Mucosa of descending colon (tissue), 3 donors: ENCODE measurements at regions not wholly inside any gene's neighbourhood (a gene's known extent, or its start where the extent isn't known, plus 50 kb on each side); places are given as distances from the start of the nearest gene placed in this dataset.

Source experiments
- ATAC-seq: fragments of 200-7000 bp; cut with Tn5 transposase; one replicate; pipeline ENCODE4 v1.9.1; 2020; ENCODE audit warnings: mild to moderate bottlenecking, moderate library complexity
- DNase-seq, 3 donors: peaks; one replicate each; pipeline ENCODE4 v3.0.0-alpha.2; 2020
- H3K36me3 ChIP-seq: fragments of 200-600 bp; one replicate; pipeline ENCODE4 v1.8.0; 2021; ENCODE audit warnings: low read depth, mild to moderate bottlenecking
- H3K4me1 ChIP-seq: fragments of 200-600 bp; one replicate; pipeline ENCODE4 v1.8.0; 2021; ENCODE audit warnings: low read depth, mild to moderate bottlenecking
- H3K4me3 ChIP-seq: fragments of 200-600 bp; one replicate; pipeline ENCODE4 v1.8.0; 2021; ENCODE audit warnings: mild to moderate bottlenecking
- H3K9me3 ChIP-seq: fragments of 200-600 bp; one replicate; pipeline ENCODE4 v1.8.0; 2021; ENCODE audit warnings: mild to moderate bottlenecking
- CTCF ChIP-seq: fragments of 200-600 bp; IDR thresholded peaks from one replicate; pipeline ENCODE4 v1.8.0; 2022; ENCODE audit warnings: antibody characterized with exemption, mild to moderate bottlenecking
- intact Hi-C, 2 donors: fragments of 100-400 bp; cut with DNase I in 1 of 2; cut with micrococcal nuclease in 1 of 2; formaldehyde crosslinking; loops; one replicate each; pipeline versions ENCODE4 v1.11.0 to v1.11.1; 2022; cut with DNase I, micrococcal nuclease
- donor health status: DM: no; HTN: no; CAD: no; lungs with moderate emphysema.
- donor health status: DM: no; HTN: no; CAD: no.
- donor health status: DM: no; HTN: yes; CAD: no.

GRCh38 chr6:81562169-81562568 is 190.3 kb downstream of the TENT5A start:
- no peaks in the 10 kb centered on the region for H3K9me3 ChIP-seq
- no peaks in the 10 kb centered on the region for H3K36me3 ChIP-seq
- intact Hi-C loops = no loop called here
- ATAC-seq (peak; percentile 98), DNase-seq (peak in 1 of 3 donors; percentile 56)
- no peak for TF ChIP-seq CTCF
- peaks cover 18% of the 10 kb centered on the region for H3K4me1 ChIP-seq
- no peak overlapping the region for H3K4me3 ChIP-seq

GRCh38 chr6:81561731-81562130 is 190.8 kb downstream of the TENT5A start:
- no peaks in the 10 kb centered on the region for H3K36me3 ChIP-seq
- no peak for ATAC-seq
- H3K4me1 ChIP-seq = peaks cover 18% of the 10 kb centered on the region
- no peak overlapping the region for H3K4me3 ChIP-seq
- H3K9me3 ChIP-seq = no peaks in the 10 kb centered on the region
- no peak for DNase-seq
- intact Hi-C loops = no loop called here
- TF ChIP-seq CTCF = no peak

- peaks cover 18% of the 10 kb centered on the region for H3K4me1 ChIP-seq
- intact Hi-C loops = no loop called here
- ATAC-seq = peak; percentile 47
- DNase-seq = no peak
- no peaks in the 10 kb centered on the region for H3K36me3 ChIP-seq
- H3K4me3 ChIP-seq = no peak overlapping the region
- TF ChIP-seq CTCF = no peak
- no peaks in the 10 kb centered on the region for H3K9me3 ChIP-seq
Observed at GRCh38 chr6:81561071-81561564, 191.4 kb downstream of the TENT5A start.

- ATAC-seq = no peak
- peaks cover 18% of the 10 kb centered on the region for H3K4me1 ChIP-seq
- no peak overlapping the region for H3K4me3 ChIP-seq
- DNase-seq = no peak
- intact Hi-C loops = no loop called here
- no peaks in the 10 kb centered on the region for H3K36me3 ChIP-seq
- no peak for TF ChIP-seq CTCF
- H3K9me3 ChIP-seq = no peaks in the 10 kb centered on the region
Observed at GRCh38 chr6:81557811-81558210, 194.7 kb downstream of the TENT5A start.

- DNase-seq = no peak
Observed at GRCh38 chr6:81556551-81556950, 195.9 kb downstream of the TENT5A start.

More at GRCh38 chr6:81556551-81556950, 195.9 kb downstream of the TENT5A start:
- Histone ChIP-seq H3K4me3 (no peak overlapping the region), H3K36me3 (no peaks in the 10 kb centered on the region), H3K4me1 (peaks cover 8% of the 10 kb centered on the region), H3K9me3 (no peaks in the 10 kb centered on the region)
- no peak for TF ChIP-seq CTCF
- intact Hi-C loops = no loop called here
- no peak for ATAC-seq
